Frontal cortex (tissue), 3 donors: ENCODE measurements at regions not wholly inside any gene's neighbourhood (a gene's known extent, or its start where the extent isn't known, plus 50 kb on each side); places are given as distances from the start of the nearest gene placed in this dataset.

ENCODE experiments used
- DNase-seq, 2 donors: peaks; one replicate each; pipeline ENCODE4 v3.0.0; 2012; ENCODE audit warnings: low spot score in 2 of 2
- FAIRE-seq: peaks from 2 replicates; lab custom pipeline; 2012; peaks lifted over from hg19 to GRCh38; lab: Jason Lieb, UNC
- donor health status: control.
- donor health status: control.
- donor health status: control.

DNA sequence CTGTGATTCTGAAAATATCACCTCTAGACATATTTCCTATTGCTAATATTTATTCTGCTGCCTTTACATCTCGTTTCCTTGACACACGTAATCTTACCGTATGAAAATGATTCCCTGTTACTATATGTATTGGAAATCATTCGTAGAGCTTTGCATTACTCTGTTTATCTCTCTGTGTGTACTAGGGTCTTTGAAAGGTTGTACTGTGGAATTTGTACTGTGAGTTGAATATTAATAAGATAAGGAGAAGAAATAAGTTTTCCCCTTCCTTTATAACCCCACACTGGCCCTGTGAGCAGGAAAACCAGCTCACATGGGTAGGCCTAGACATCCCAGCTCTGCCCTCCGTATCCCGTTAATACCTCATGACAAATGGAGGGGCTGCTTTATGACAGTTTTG is 354.9 kb downstream of the KLF5 start:
- DNase-seq: no peak
- FAIRE-seq: no peak

DNA sequence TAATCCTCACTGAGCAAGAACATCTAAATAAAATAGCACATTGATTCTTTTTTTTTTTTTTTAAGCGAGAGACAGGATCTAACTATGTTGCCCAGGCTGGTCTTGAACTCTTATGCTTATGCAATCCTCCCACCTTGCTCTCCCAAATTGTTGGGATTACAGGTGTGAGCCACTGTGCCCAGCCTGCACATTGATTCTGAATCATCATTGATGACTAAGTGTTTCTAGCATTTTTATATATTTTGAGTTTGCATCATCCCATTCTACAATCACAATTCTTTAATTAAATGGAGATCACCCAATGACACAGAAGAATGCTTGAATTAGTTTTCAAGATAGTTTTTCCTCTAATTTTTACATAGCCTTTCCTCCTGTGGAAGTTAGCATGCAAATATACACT is 354.1 kb downstream of the KLF5 start:
- DNase-seq (no peak), FAIRE-seq (no peak)

DNA sequence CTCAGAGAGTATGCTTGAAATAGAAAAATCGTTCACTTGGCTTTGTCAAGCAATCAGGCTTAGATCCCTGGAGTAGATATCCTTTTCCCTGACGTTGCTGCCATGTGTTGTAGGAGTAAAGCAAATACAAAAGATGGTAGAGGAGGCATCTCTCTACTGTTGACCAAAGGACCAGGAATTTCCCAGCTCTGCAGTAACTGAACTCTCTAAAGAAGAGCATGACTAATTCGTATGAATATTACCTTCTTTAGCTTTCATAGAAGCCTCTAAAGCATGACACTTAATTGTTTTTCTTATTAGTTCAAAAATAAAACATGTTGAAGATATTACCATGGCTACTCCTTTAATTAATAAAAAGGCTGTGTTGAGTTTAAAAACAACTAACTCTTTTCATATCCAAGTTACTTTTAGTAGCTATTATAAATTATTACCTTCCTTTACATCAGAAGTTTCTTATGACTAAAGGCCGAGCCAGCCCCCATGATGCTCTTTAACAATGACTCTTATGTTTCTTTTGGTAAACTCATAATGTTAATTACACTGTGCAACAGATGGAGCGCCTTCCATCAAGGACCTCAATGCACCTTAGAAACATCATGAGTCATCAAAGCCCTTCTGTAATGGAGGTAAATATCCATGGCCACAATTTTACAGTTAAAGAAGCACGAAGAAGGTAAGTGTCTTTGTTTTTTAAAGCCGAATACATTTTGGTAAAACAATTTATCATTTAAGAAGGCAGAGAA is 352.4 kb downstream of the KLF5 start:
- DNase-seq (no peak), FAIRE-seq (no peak)

DNA sequence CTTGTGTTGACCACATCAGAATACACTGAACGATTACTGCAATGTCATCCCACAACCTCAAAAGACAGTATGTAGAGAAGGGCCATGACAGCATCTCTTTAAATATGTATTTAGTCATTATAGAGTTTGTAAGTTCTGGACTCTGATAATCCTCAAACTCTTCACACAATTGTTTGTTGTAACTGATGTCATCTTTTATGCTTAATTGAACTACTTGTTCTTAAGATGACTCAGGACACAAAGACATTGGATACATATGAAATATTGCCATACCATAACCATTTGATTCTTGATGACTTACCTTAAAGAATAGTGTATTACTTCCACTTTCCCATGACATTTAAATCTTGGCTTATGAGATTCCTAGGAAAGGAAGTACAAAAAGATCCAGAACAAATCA is 347.6 kb downstream of the KLF5 start:
- DNase-seq (no peak), FAIRE-seq (no peak)

DNA sequence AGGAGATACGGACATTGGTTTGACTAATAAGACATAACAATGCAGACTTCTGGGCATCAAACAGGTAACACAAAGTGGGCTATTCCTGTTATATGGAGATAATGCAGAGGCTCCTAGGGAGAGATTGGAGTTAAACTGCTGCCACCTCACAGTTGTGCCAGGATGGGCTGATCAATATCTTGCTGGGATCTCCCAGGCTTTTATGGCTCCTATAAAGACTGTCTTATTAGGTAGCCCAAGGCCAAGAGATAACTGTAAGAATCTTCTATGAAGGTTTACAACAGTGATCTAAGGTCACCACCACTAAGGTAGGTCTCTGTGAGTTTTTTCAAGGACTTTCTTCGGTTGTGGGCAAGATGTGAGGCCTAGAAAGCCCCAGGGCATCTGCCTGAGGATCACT is 345.8 kb downstream of the KLF5 start:
- DNase-seq (no peak), FAIRE-seq (no peak)

DNA sequence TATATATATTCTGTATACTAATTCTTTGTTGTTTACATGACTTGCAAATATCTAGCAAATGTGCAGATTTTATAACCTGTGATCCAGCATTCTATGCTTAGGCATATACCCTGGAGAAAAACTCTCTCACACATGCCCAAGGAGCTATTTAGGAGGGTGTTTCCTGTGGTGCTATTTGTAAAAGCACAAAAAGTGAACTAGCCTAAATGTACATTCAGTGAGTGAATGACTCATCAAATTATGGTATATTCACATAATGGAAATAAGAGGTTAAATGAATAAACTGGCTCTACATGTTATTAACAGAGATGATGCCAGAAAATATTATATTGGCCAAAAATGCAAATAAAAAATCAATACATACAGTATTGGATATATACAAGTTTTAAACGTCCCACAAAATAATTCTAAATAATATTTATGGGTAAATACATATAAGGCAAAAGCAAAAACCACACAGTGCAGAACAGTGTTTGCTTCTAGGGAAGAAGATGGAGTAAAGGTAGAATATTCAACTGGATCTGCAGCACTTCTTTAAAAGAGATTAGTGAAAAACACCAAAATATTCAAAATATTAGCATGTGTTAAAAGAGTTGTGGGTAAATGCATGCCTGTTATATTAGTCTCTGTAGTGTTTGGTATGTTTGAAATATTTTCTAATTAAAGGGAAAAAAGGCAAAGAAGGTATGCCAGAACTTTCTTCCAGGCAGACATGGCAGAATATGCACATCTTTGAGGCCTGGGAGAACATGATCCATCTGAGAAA is 344.7 kb downstream of the KLF5 start:
- FAIRE-seq: no peak
- no peak for DNase-seq

DNA sequence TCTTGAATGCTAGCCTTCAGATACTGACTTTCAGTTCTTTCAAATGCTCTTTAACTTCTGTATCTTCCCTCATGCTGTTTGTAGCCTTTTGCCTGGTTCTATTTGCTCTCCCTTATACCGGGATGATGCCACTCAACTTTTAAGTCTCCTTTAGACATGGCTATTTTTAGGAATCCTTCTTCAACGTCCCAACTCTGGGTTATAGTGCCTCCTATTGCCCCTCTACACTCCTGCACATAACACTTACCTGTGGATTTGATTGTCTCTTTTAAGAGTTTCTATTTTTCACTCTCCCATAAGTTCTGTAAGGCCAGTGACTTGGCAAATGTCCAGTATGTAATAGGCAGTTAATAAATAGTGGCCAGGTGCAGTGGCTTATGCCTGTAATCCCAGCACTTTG is 343.0 kb downstream of the KLF5 start:
- DNase-seq: no peak
- no peak for FAIRE-seq

DNA sequence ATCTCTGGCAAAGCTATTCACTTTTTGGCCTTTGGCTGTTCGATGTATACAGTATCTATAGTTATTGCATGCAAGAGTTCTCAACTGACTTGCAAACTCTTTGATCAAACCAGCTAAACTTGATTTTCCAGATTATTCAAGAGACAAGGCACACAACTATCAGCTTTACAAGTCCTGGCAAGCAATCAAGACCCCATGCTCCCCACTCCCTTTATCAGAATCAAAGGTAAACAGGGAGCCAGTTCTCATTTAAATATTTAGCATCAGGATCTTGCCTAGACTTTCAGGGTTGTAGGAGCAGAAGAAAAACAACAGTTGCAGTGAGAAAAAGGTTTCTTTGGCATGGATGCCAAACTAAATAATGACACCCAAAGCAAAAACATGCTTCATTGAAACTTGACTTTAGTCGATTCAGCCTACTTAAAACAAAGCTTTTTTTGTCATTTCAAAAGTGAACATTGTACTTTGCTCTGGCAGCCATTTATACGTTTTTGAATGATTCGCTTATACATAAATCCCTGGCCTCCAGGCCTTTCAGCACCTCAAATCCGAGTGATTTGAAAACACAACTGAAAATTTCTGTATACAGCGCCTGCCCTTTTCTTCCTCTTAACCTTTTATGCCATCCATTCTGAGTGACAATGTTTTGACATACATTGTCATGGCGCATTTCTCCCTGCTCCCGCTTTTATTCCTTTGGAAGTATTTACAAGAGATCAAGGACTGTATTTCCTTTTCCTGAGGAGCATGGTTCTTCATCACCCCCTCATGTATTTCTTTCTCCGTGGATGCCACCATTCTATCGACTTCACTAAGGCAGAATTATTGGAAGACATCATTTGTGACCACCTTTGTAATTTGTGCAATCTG is 340.8 kb downstream of the KLF5 start:
- no peak for DNase-seq
- no peak for FAIRE-seq

DNA sequence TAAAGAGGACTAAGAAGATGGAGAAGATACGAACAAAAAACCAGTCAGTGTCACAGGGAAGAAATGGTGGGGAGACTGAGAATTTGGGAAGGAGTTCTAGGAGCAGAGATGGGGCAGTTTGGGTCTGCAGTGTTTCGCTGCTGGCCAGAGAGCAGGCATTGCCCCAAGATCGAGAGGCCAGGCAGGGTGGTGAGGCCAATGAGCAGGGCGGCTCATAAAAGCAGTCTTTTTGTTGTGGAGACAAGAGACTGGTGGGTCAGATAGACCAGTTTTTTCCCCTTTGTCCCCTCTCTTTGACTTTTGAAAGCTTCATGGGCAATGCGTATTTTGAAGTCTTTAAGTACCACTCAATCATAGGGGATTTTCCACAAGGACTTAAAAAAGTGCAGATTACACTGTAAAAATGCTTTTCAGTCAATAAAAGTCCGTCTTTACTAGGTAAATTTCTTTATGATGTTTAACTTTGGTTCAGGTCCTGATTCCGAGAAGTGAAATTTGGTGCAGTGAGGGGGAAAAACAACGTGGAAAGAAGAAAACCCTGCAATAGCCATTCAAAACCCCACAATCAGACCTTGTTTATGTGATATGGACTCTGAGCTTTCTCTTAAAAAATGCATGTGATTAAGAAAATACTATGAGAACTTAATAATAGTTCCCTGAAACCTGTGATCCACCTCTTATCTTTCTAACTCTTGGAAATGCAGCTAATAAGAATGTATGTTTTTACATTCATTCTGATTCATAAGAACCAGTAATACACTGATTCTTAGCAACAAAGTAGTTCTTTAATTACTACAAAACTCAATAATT is 338.9 kb downstream of the KLF5 start:
- no peak for DNase-seq

DNA sequence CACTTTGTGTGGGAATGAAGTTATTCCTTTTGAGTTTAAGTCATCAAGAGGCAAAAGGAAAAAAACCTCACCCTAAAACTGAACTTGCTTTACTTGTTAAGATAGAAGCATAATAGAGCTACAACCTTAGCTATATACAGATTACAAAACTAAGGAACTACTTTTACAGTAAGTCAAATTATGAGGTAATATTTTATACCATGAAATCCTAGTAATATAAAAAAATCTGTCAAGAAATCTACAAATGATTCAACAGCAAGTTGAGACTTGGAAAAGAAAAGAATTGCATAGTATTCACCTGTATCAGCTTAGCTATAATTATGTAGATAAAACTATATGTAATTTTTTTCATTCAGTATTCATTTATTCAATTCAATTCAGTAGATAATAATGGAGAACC is 335.3 kb downstream of the KLF5 start:
- FAIRE-seq: no peak
- DNase-seq: no peak

More for the DNA sequence above, 338.9 kb downstream of the KLF5 start:
- FAIRE-seq: no peak

DNA sequence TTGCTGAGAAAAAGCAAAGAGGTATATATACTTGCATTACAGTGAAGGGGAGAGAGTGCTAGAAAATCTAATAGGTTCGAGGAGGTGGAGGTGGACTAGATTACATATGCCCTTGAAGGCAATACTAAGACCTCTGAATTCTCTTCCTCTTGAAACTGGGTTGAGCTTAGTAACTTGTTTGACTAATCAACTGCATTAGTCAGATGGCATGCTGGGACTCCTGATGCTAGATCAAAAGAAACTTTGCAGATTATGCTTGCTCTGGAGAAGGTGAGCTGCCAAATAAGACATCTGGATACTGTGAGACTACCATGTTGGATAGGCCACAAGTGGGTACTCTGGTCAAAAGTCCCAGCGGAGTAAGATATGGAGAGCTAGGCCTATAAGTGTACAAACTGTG is 331.3 kb downstream of the KLF5 start:
- DNase-seq (no peak), FAIRE-seq (no peak)

DNA sequence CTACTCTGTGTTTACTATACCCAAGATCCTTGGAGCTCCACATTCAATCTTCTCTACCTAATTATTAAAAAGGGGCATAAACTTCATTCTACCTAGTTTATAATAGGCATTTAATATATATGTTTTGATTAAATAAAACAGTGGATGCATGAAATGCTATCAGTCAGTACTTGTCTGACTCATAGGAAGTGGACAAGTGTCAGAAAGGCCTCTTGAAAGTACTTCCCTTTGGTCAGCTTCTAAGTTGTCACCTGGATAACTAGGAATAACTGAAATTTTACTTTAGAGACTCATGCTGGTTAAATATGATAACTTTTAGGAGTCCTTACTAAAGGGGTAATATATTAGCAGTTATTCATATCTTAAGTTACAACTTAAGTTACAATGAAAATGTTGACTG is 329.8 kb downstream of the KLF5 start:
- no peak for FAIRE-seq
- DNase-seq: no peak

DNA sequence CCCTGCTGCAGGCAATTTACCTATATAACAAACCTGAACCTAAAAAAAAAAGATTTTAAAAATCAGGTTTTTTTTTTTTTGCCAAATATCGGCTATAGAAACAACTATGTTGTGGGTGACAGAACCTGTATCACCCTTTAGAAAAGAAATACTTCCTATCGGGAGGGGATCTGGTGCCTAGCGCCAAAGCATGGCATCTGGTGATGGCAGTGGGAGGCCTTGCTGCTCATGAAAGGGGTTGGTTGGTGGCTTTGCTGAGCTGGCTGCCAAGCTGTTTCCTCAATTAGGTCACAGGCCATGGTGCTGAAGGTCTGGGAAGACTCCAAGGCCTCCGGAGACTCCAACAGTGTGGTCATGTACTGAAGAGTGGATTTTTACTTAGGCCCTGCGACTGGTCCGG is 328.5 kb downstream of the KLF5 start:
- FAIRE-seq (no peak), DNase-seq (no peak)

DNA sequence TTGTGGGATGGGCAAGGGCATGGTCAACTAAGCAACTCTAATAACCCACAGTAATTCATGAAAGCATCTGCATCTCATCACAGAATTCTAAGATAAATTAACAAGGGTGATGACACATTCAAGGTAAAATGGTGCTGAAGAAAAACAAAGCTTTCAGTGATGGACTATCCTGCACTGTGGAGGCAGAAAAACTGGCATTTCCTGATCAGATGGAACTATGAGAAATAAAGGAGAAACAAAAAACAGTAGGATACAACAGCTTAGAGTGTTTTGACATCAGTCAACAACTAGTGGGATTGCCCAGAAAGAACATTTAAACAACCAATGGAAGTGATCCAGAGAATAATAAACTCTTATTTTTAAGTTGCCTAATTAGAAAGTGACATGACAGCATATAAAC is 327.0 kb downstream of the KLF5 start:
- FAIRE-seq (no peak), DNase-seq (no peak)

DNA sequence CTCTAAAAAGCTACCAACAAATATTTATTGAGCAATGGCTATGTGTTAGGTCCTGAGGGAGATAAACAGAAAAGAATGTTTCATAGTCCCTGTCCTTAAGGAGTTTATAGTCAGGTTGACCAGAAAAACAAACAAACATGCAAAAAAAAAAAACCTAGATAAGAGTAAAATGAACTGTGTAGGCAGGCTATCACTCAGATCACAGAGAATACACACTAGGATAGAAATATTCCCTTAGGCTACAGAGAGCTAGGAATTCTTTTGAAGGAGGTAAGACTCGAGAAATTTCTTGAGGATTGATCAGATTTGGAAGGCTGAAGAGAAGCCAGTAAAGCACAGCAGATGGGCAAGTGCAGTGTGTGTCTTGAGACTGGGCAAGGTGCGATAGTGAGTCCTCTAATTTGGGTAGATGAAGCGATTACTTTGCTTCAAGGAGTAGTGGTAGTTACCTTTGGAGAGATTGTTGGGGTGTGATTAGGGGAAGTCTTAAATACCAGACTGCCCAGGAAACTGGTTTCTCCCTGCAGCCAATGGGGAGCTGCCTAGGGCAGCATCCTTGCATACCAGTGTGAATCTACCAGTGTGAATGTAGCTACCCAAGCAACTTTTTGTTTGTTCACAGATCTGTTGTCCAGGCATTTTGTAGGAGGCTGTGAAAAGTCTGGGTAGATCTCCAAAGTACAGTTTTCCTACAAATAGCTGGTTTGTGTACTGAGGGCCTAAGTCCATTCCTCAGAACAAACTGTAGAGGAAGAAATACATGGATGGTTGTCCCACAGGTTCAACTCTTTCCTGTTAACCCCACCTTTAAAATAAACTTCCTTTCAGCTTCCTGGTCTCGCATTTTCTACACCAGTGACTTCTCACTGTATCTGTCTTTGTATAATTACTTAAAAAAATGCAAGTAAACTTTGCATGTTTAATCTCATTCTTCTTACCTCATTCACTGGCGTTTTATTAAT is 314.1 kb downstream of the KLF5 start:
- FAIRE-seq (no peak), DNase-seq (no peak)

DNA sequence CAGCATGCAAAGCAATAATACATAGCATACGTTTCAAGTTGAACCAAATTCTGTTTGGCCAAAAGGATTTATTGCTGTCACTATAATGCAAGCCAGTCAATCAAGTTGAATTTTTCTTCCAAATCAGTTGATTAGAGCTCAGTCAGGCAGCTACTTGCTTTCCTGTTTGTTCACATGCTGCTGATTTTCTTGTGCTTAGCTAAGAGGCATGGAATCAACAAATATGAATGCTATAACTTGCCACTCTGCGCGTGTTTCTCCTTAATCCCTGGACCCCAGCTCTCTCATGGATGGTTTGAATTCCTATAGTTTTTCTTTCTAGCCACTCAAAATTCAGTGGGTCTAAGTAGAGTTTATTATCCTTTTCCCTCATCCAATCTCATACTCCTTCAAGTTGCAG is 311.3 kb downstream of the KLF5 start:
- DNase-seq: no peak
- FAIRE-seq: no peak

DNA sequence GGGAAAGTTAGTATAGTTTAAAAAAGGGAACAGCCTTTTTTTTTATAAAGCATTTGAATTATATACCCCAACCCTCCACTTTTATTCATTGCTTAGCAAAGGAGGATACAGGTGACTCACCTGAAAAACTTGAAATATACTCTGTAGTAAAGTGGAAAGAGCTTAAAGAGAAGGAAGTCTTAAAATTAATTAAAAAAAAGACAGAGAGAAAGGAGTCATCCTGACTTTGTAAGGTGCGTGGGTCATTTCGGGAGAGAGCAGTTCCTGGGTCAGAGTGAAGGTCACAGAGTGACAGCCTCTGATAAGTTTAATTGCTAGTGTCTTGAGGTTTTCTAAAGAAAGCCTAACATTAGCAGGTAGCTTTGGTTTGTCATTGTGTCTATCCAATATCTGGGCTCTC is 310.3 kb downstream of the KLF5 start:
- DNase-seq (no peak), FAIRE-seq (no peak)

DNA sequence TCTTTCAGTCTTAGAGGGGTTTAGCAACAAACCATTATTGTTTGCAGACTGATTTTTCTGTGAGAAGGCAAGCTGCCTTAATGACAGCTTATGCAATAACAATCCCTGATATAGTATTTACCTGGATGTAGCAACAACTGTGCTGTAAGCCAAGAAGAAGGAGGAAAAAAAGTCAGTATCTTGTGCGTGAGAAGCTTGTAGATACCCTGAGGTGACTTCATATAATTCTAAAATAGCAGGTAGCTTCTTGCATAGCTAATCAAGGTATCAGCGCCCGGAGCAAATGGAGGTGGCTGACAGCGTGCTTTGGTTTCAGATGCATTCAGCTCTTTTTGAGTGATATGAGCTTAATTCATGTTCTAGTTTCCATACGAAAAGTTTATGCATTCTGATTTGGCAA is 309.8 kb downstream of the KLF5 start:
- FAIRE-seq (no peak), DNase-seq (no peak)

DNA sequence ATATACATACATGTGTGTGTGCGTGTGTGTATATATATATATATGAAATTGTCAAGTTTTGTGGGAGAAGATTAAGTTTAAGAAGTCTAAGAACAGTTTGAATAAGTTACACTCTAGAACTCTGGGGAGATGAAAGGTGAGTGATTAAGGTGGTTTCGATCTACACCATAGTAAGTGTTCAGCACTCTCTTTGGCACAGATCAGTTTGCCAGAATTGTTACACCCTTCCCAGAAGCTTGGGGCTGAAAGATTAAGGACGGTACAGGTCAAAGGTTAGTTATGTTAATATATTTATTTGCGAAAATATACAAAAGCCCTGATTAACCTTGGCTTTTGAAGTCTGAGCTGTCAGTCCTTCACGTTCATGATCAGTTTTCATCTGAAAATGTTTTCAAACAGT is 309.1 kb downstream of the KLF5 start:
- FAIRE-seq: no peak
- no peak for DNase-seq
